ENCODE measurements at regions not wholly inside any gene's neighbourhood (a gene's known extent, or its start where the extent isn't known, plus 50 kb on each side); places are given as distances from the start of the nearest gene placed in this dataset.

- TF ChIP-seq CTCF (conservative IDR thresholded peaks at IDR 0.05) (no peak), ZFX (IDR thresholded peaks at IDR 0.05) (no peak)
Observed at GRCh38 chr11:109789901-109790300, 303.3 kb upstream of the ZC3H12C start.

Data from C4-2B (cell line).